ENCODE measurements at regions not wholly inside any gene's neighbourhood (a gene's known extent, or its start where the extent isn't known, plus 50 kb on each side); places are given as distances from the start of the nearest gene placed in this dataset.

DNA sequence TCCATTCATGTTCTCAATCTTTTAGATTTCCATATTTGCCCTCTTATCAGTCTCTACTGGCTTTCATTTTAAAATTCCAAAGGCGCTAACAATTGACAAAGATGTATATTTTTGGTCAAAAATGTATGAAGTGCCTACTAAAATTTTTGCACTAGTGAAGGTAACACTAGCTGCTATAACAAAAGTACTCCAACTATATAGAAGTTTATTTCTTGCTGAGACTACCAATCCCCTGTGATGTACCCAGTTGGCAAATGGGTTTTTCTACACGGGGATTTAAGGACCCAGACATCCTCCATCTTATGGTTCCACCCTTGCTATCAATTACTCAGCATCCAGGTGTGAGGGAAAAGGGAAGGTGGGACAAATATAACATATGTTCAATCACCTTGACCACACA is 75.3 kb upstream of the TSPAN8 start:
- Histone ChIP-seq H3K36me3 (ENCODE audit: control insufficient read depth, insufficient read depth, low read length, severe bottlenecking) (no peaks in the 10 kb centered on the region), H3K4me1 (ENCODE audit: control insufficient read depth, insufficient read depth, low read length) (no peaks in the 10 kb centered on the region), H3K4me3 (ENCODE audit: low read length) (no peak overlapping the region), H3K9ac (ENCODE audit: low read length) (no peak overlapping the region), H3K9me3 (ENCODE audit: control insufficient read depth, low read length) (no peaks in the 10 kb centered on the region), H3K27me3 (replicated peaks; ENCODE audit: control insufficient read depth, insufficient read depth, low read length) (no peaks in the 10 kb centered on the region)
- no peak for DNase-seq (ENCODE audit: low read depth)

DNA sequence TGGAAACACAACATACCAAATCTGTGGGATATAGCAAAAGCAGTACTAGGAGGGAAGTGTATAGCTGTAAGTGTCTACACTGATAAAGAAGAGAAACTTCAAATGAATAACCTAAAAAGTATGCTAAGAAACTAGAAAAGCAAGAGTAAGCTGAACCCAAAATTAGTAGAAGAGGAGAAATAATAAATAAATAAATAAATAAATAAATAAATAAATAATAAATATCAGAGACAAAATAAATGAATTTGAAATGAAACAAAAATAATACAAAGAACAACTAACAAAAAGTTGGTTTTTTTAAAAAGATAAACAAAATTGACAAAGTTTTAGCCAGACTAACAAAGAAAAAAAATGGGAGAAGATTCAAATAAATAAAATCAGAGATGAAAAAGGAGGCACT is 72.7 kb upstream of the TSPAN8 start:
- no peak for DNase-seq (ENCODE audit: low read depth)

DNA sequence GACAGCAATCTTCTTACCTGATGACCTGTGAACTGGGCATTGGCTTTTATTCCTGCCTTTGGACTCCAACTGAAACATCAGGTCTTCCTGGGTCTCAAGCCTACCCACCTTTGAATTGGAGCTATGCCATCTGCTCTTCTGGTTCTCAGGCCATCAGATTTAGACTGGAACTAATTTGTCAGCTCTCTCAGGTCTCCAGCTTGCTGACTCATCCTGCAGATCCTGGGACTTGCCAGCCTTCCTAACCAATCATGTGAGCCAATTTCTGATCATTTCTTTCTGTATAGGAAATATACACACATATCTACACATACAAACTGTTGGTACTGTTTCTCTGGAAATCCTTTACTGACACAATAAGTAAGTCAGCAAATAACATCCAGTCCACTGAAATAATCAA is 65.3 kb upstream of the TSPAN8 start:
- no peak overlapping the region for H3K4me3 ChIP-seq (ENCODE audit: low read length)
- H3K4me1 ChIP-seq (ENCODE audit: control insufficient read depth, insufficient read depth, low read length) = no peaks in the 10 kb centered on the region
- no peaks in the 10 kb centered on the region for H3K36me3 ChIP-seq (ENCODE audit: control insufficient read depth, insufficient read depth, low read length, severe bottlenecking)
- H3K9ac ChIP-seq (ENCODE audit: low read length) = no peak overlapping the region
- no peaks in the 10 kb centered on the region for H3K9me3 ChIP-seq (ENCODE audit: control insufficient read depth, low read length)
- DNase-seq (ENCODE audit: low read depth) = no peak
- H3K27me3 ChIP-seq (replicated peaks; ENCODE audit: control insufficient read depth, insufficient read depth, low read length) = no peaks in the 10 kb centered on the region

More for the DNA sequence above, 72.7 kb upstream of the TSPAN8 start:
- no peaks in the 10 kb centered on the region for H3K4me1 ChIP-seq (ENCODE audit: control insufficient read depth, insufficient read depth, low read length)
- H3K4me3 ChIP-seq (ENCODE audit: low read length) = no peak overlapping the region
- no peak overlapping the region for H3K9ac ChIP-seq (ENCODE audit: low read length)
- no peaks in the 10 kb centered on the region for H3K27me3 ChIP-seq (replicated peaks; ENCODE audit: control insufficient read depth, insufficient read depth, low read length)
- no peaks in the 10 kb centered on the region for H3K36me3 ChIP-seq (ENCODE audit: control insufficient read depth, insufficient read depth, low read length, severe bottlenecking)
- no peaks in the 10 kb centered on the region for H3K9me3 ChIP-seq (ENCODE audit: control insufficient read depth, low read length)

DNA sequence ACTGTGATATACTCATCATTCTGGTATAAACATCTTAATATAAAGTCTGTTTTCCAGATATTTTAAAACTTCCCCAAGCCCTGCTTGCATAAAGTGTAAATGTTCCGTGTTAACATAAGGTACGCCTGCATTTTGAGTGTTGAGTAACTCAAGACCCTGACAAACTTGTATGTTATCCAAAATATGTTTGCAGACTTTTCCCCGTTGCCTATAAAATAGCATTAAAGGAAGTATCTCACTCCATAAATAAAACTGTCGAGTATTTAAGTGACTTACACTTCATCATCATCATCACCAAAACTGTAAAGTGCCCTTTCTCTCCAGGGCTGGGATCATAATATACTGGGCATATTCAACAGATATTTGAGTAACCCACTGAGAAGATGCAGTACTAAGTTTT is 64.6 kb upstream of the TSPAN8 start:
- H3K36me3 ChIP-seq (ENCODE audit: control insufficient read depth, insufficient read depth, low read length, severe bottlenecking) = no peaks in the 10 kb centered on the region
- no peaks in the 10 kb centered on the region for H3K9me3 ChIP-seq (ENCODE audit: control insufficient read depth, low read length)
- no peaks in the 10 kb centered on the region for H3K4me1 ChIP-seq (ENCODE audit: control insufficient read depth, insufficient read depth, low read length)
- no peak overlapping the region for H3K4me3 ChIP-seq (ENCODE audit: low read length)
- no peak for DNase-seq (ENCODE audit: low read depth)
- H3K9ac ChIP-seq (ENCODE audit: low read length) = no peak overlapping the region
- no peaks in the 10 kb centered on the region for H3K27me3 ChIP-seq (replicated peaks; ENCODE audit: control insufficient read depth, insufficient read depth, low read length)

DNA sequence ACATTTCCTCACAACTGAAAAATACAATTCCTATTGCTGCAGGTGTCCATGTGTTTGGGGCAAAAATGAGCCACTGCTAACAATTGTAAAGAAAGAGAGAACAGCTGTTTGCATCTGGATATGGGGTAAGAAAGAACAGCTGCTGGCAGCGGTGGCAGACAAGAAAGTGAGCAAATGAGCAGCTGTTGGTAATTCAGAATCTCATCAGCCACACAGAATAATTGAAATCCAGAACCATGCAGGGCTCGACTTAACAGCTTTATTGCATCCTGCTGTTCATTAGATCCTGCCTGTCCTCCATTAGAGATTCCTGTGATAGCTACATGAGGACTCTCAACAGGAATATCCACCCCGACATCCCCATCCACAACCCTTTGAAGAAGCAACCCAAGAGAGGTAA is 62.5 kb upstream of the TSPAN8 start:
- no peaks in the 10 kb centered on the region for H3K9me3 ChIP-seq (ENCODE audit: control insufficient read depth, low read length)
- H3K9ac ChIP-seq (ENCODE audit: low read length) = no peak overlapping the region
- H3K4me1 ChIP-seq (ENCODE audit: control insufficient read depth, insufficient read depth, low read length) = no peaks in the 10 kb centered on the region
- H3K36me3 ChIP-seq (ENCODE audit: control insufficient read depth, insufficient read depth, low read length, severe bottlenecking) = no peaks in the 10 kb centered on the region
- no peaks in the 10 kb centered on the region for H3K27me3 ChIP-seq (replicated peaks; ENCODE audit: control insufficient read depth, insufficient read depth, low read length)
- no peak for DNase-seq (ENCODE audit: low read depth)
- no peak overlapping the region for H3K4me3 ChIP-seq (ENCODE audit: low read length)

DNA sequence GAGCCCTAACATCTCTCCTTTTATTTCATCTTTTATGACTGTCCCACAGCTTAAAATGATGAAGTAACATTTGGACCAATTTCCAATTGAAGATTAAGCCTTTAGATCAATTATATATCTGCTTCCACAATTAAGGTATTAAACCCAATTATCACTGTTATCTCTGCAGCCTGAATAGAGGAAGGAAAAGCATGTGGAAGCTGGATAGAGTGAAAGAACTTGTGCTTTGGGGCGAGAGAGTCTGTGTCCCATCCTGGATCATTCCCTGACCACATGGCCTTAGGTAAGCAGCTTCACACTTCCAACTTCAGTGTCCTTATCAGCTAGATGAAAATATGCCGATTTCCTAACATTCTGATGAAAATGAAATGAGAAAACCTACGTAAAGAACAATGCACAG is 61.4 kb upstream of the TSPAN8 start:
- Histone ChIP-seq H3K9me3 (ENCODE audit: control insufficient read depth, low read length) (no peaks in the 10 kb centered on the region), H3K9ac (ENCODE audit: low read length) (no peak overlapping the region), H3K36me3 (ENCODE audit: control insufficient read depth, insufficient read depth, low read length, severe bottlenecking) (no peaks in the 10 kb centered on the region), H3K27me3 (replicated peaks; ENCODE audit: control insufficient read depth, insufficient read depth, low read length) (no peaks in the 10 kb centered on the region), H3K4me1 (ENCODE audit: control insufficient read depth, insufficient read depth, low read length) (no peaks in the 10 kb centered on the region), H3K4me3 (ENCODE audit: low read length) (no peak overlapping the region)
- no peak for DNase-seq (ENCODE audit: low read depth)

DNA sequence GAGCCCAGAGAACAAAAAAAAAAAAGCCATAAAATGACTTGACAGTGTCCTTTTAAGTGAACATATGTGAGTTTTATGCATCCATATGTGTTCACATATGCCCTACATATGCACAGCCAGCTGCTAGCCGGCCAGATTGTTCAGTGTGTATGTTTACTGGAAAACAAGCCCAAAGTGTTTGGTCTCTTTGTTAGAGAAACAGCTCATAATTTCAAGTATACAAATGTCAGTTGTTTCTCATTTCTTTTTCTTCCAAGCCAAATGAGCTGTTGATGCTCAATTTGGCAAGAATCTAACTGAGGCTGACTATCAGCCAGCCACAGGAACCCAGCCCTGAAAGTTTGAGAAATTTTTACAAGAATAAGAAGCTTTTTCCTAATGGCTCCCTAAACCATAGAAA is 60.8 kb upstream of the TSPAN8 start:
- DNase-seq (ENCODE audit: low read depth) = no peak
- Histone ChIP-seq H3K4me1 (ENCODE audit: control insufficient read depth, insufficient read depth, low read length) (no peaks in the 10 kb centered on the region), H3K9me3 (ENCODE audit: control insufficient read depth, low read length) (no peaks in the 10 kb centered on the region), H3K36me3 (ENCODE audit: control insufficient read depth, insufficient read depth, low read length, severe bottlenecking) (no peaks in the 10 kb centered on the region), H3K9ac (ENCODE audit: low read length) (no peak overlapping the region), H3K27me3 (replicated peaks; ENCODE audit: control insufficient read depth, insufficient read depth, low read length) (no peaks in the 10 kb centered on the region), H3K4me3 (ENCODE audit: low read length) (no peak overlapping the region)

DNA sequence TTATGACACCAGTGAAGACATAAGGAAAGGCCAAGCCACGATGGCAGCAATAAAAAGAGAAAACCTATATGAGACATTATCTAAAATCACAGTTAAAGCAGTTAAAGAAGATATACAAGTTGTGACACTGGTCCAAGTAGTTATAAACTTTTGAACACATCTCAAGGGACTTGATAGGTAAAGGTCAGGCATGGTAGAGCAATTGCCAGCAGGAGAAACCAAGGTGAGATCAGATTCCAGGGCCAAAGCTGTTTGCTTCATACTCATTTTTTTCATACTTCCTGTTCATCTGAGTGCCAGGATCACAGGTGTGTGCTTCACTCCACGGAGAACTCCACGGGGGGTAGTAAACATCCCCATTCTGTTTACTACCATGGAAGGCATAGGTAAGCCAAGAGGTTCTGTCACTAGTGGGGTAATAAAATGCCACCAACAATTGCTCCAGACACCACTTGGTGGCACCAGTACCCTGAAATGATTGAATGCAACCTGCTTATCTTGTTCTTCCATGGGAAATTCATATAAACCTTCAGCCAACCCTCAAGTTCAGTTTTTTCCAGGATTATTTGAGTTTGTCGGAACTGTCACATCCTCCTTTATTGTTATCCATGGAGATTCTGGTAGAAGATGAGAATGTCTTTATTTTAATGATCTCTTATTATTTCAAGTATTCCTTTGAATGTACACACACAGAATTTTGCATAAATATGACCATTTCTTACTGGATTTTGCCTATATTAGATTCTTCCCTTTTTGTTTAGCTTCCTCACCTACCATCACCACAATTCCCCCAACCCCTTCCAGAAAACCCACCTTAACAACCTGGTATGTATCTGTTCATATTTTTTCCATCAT is 59.2 kb upstream of the TSPAN8 start:
- DNase-seq (ENCODE audit: low read depth) = peak; percentile 24
- Histone ChIP-seq H3K4me3 (ENCODE audit: low read length) (no peak overlapping the region), H3K36me3 (ENCODE audit: control insufficient read depth, insufficient read depth, low read length, severe bottlenecking) (no peaks in the 10 kb centered on the region), H3K9ac (ENCODE audit: low read length) (no peak overlapping the region), H3K4me1 (ENCODE audit: control insufficient read depth, insufficient read depth, low read length) (no peaks in the 10 kb centered on the region), H3K27me3 (replicated peaks; ENCODE audit: control insufficient read depth, insufficient read depth, low read length) (no peaks in the 10 kb centered on the region), H3K9me3 (ENCODE audit: control insufficient read depth, low read length) (no peaks in the 10 kb centered on the region)

DNA sequence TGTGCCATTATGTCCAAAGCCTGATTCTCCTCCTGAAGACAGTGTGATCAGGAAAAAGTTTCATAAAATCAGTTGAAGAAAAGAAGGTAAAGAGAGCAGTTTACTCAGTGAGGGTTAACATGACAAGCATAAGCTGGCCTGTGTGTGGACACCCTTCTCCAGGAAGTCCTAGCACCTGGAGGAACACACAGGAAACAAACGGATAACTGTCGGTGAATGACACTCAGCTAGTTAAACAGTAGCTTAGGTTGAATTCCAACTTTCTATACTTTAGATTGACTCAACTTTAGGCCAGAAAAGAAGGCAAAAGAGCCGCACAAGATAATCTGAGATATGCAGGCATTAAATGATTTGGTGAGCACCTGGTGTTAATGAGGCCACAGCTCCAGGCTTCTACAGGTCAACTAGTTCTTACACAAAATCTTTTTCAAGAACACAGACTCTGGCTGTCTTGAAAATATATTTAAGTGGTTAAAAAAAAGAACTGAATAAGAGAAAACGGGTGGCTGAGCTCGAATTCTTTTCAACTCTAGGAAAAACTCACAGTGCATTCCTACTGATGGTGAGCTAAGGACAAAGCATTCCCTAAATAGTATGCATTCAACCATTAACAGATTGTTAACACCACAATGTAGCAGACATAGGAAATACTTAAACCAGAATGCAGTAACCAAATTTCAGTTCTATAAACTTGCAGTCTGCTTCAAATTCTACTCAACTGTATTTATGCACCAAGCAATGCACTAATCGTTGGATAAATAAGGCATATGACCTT is 56.9 kb upstream of the TSPAN8 start:
- Histone ChIP-seq H3K27me3 (replicated peaks; ENCODE audit: control insufficient read depth, insufficient read depth, low read length) (no peaks in the 10 kb centered on the region), H3K9ac (ENCODE audit: low read length) (no peak overlapping the region), H3K4me1 (ENCODE audit: control insufficient read depth, insufficient read depth, low read length) (no peaks in the 10 kb centered on the region), H3K36me3 (ENCODE audit: control insufficient read depth, insufficient read depth, low read length, severe bottlenecking) (no peaks in the 10 kb centered on the region), H3K4me3 (ENCODE audit: low read length) (no peak overlapping the region), H3K9me3 (ENCODE audit: control insufficient read depth, low read length) (peaks cover 12% of the 10 kb centered on the region)
- DNase-seq (ENCODE audit: low read depth) = peak; percentile 28

DNA sequence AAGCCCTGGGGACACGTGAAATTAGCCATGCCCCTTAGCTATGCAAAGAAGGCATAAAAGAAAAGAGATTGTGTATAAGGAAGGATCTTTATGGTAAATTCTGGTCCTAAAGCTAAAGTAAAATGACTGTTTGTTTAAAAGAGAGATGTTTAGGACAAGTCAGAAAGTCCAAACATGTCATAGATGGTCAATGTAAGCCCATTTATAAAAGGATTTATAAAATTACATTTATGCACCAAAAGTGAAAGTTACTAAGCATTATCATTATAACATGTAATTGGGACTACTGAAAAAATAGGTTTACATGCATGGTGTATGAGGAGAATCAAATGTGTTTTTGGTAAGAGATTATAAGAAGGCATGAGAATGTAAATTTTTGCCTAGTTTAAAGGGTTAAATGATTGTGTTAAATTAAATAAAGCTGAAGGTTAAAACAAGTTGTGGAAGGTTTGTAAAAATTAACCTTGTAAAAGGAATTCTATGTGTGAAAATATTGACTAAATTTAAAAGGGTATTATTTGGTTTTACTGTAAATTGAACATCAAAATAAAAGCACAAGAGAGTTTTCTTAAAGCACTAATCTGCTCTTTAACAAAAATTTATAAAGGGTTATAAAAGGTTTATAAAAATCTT is 50.4 kb upstream of the TSPAN8 start:
- Histone ChIP-seq H3K9ac (ENCODE audit: low read length) (no peak overlapping the region), H3K36me3 (ENCODE audit: control insufficient read depth, insufficient read depth, low read length, severe bottlenecking) (no peaks in the 10 kb centered on the region), H3K27me3 (replicated peaks; ENCODE audit: control insufficient read depth, insufficient read depth, low read length) (no peaks in the 10 kb centered on the region), H3K4me3 (ENCODE audit: low read length) (no peak overlapping the region), H3K9me3 (ENCODE audit: control insufficient read depth, low read length) (peaks cover 29% of the 10 kb centered on the region), H3K4me1 (ENCODE audit: control insufficient read depth, insufficient read depth, low read length) (no peaks in the 10 kb centered on the region)
- no peak for DNase-seq (ENCODE audit: low read depth)

Measured in adipocyte (in vitro differentiated cells).